Activated T-cell treated with anti-CD3 and anti-CD28 coated beads, Interleukin-2, amount 50 U/mL, for 4 hours (primary cell): ENCODE measurements at regions not wholly inside any gene's neighbourhood (a gene's known extent, or its start where the extent isn't known, plus 50 kb on each side); places are given as distances from the start of the nearest gene placed in this dataset.

Experiments
- ATAC-seq, 2 donors: fragments of 200-7000 bp; cut with Tn5 transposase; one replicate each; pipeline ENCODE4 v1.10.0; 2021
- DNase-seq: peaks from one replicate; pipeline ENCODE4 v3.0.0-alpha.2; 2020
- H3K27me3 Mint-ChIP-seq: one replicate; pipeline ENCODE4 v1.8.0; 2021; ENCODE audit warnings: low read depth, mixed read lengths
- H3K36me3 Mint-ChIP-seq: one replicate; pipeline ENCODE4 v1.8.0; 2022; ENCODE audit warnings: mixed read lengths; ENCODE audit not compliant: insufficient read depth
- H3K4me1 Mint-ChIP-seq: one replicate; pipeline ENCODE4 v1.8.0; 2021; ENCODE audit warnings: low read depth, mixed read lengths
- H3K4me3 Mint-ChIP-seq: one replicate; pipeline ENCODE4 v1.8.0; 2021; ENCODE audit warnings: mild to moderate bottlenecking, moderate library complexity, mixed read lengths
- H3K9me3 Mint-ChIP-seq: one replicate; pipeline ENCODE4 v1.8.0; 2021; ENCODE audit warnings: mixed read lengths

GRCh38 chr6:113073611-113074191 lies 726.6 kb downstream of the RFPL4B start:
- DNase-seq (no peak), ATAC-seq (no peak)
- no peak overlapping the region for H3K4me3 Mint-ChIP-seq
- no peaks in the 10 kb centered on the region for H3K9me3 Mint-ChIP-seq
- no peaks in the 10 kb centered on the region for H3K27me3 Mint-ChIP-seq
- H3K4me1 Mint-ChIP-seq = no peaks in the 10 kb centered on the region
- no peaks in the 10 kb centered on the region for H3K36me3 Mint-ChIP-seq

- ATAC-seq (no peak), DNase-seq (no peak)
- no peak overlapping the region for H3K4me3 Mint-ChIP-seq
- H3K36me3 Mint-ChIP-seq = no peaks in the 10 kb centered on the region
- no peaks in the 10 kb centered on the region for H3K4me1 Mint-ChIP-seq
- no peaks in the 10 kb centered on the region for H3K9me3 Mint-ChIP-seq
- H3K27me3 Mint-ChIP-seq = no peaks in the 10 kb centered on the region
Observed at GRCh38 chr6:113076116-113076515, 729.0 kb downstream of the RFPL4B start.

- no peaks in the 10 kb centered on the region for H3K27me3 Mint-ChIP-seq
- DNase-seq (no peak), ATAC-seq (no peak)
- H3K4me3 Mint-ChIP-seq = no peak overlapping the region
- H3K4me1 Mint-ChIP-seq = no peaks in the 10 kb centered on the region
- no peaks in the 10 kb centered on the region for H3K36me3 Mint-ChIP-seq
- H3K9me3 Mint-ChIP-seq = no peaks in the 10 kb centered on the region
Observed at GRCh38 chr6:113076816-113077215, 729.7 kb downstream of the RFPL4B start.

- H3K4me1 Mint-ChIP-seq = no peaks in the 10 kb centered on the region
- DNase-seq (no peak), ATAC-seq (no peak)
- H3K36me3 Mint-ChIP-seq = no peaks in the 10 kb centered on the region
- no peaks in the 10 kb centered on the region for H3K9me3 Mint-ChIP-seq
- no peaks in the 10 kb centered on the region for H3K27me3 Mint-ChIP-seq
- no peak overlapping the region for H3K4me3 Mint-ChIP-seq
Observed at GRCh38 chr6:113077794-113078193, 730.7 kb downstream of the RFPL4B start.

GRCh38 chr6:113078791-113079190 lies 731.7 kb downstream of the RFPL4B start:
- Mint-ChIP-seq H3K4me1 (no peaks in the 10 kb centered on the region), H3K27me3 (no peaks in the 10 kb centered on the region), H3K9me3 (no peaks in the 10 kb centered on the region), H3K36me3 (no peaks in the 10 kb centered on the region), H3K4me3 (no peak overlapping the region)
- ATAC-seq (no peak), DNase-seq (no peak)

- no peaks in the 10 kb centered on the region for H3K9me3 Mint-ChIP-seq
- DNase-seq (no peak), ATAC-seq (no peak)
- H3K4me1 Mint-ChIP-seq = no peaks in the 10 kb centered on the region
- H3K27me3 Mint-ChIP-seq = no peaks in the 10 kb centered on the region
- H3K4me3 Mint-ChIP-seq = no peak overlapping the region
- no peaks in the 10 kb centered on the region for H3K36me3 Mint-ChIP-seq
Observed at GRCh38 chr6:113082745-113083144, 735.6 kb downstream of the RFPL4B start.

GRCh38 chr6:113083947-113084346 lies 736.8 kb downstream of the RFPL4B start:
- ATAC-seq = no peak
- Mint-ChIP-seq H3K9me3 (no peaks in the 10 kb centered on the region), H3K4me3 (no peak overlapping the region), H3K4me1 (no peaks in the 10 kb centered on the region), H3K36me3 (no peaks in the 10 kb centered on the region), H3K27me3 (no peaks in the 10 kb centered on the region)
- DNase-seq = no peak

GRCh38 chr6:113089056-113089455 lies 741.9 kb downstream of the RFPL4B start:
- H3K4me3 Mint-ChIP-seq = no peak overlapping the region
- no peaks in the 10 kb centered on the region for H3K36me3 Mint-ChIP-seq
- no peaks in the 10 kb centered on the region for H3K9me3 Mint-ChIP-seq
- DNase-seq (no peak), ATAC-seq (no peak)
- no peaks in the 10 kb centered on the region for H3K27me3 Mint-ChIP-seq
- no peaks in the 10 kb centered on the region for H3K4me1 Mint-ChIP-seq

GRCh38 chr6:113092795-113093194 lies 745.7 kb downstream of the RFPL4B start:
- ATAC-seq (no peak), DNase-seq (no peak)
- Mint-ChIP-seq H3K36me3 (no peaks in the 10 kb centered on the region), H3K9me3 (no peaks in the 10 kb centered on the region), H3K4me1 (no peaks in the 10 kb centered on the region), H3K27me3 (no peaks in the 10 kb centered on the region), H3K4me3 (no peak overlapping the region)

- Mint-ChIP-seq H3K36me3 (no peaks in the 10 kb centered on the region), H3K4me3 (no peak overlapping the region), H3K4me1 (no peaks in the 10 kb centered on the region), H3K9me3 (no peaks in the 10 kb centered on the region), H3K27me3 (no peaks in the 10 kb centered on the region)
- ATAC-seq = no peak
- DNase-seq = no peak
Observed at GRCh38 chr6:113094779-113095178, 747.6 kb downstream of the RFPL4B start.

GRCh38 chr6:113095841-113096240 lies 748.7 kb downstream of the RFPL4B start:
- Mint-ChIP-seq H3K9me3 (no peaks in the 10 kb centered on the region), H3K4me3 (no peak overlapping the region), H3K4me1 (no peaks in the 10 kb centered on the region), H3K36me3 (no peaks in the 10 kb centered on the region), H3K27me3 (no peaks in the 10 kb centered on the region)
- no peak for DNase-seq
- no peak for ATAC-seq

- no peak for ATAC-seq
- DNase-seq = no peak
- Mint-ChIP-seq H3K4me1 (no peaks in the 10 kb centered on the region), H3K36me3 (no peaks in the 10 kb centered on the region), H3K9me3 (peaks cover 8% of the 10 kb centered on the region), H3K4me3 (no peak overlapping the region), H3K27me3 (no peaks in the 10 kb centered on the region)
Observed at GRCh38 chr6:113102761-113103160, 754.4 kb upstream of the MARCKS start.

GRCh38 chr6:113103634-113104361 lies 753.3 kb upstream of the MARCKS start:
- H3K36me3 Mint-ChIP-seq = no peaks in the 10 kb centered on the region
- H3K4me3 Mint-ChIP-seq = no peak overlapping the region
- no peak for ATAC-seq
- DNase-seq = no peak
- H3K4me1 Mint-ChIP-seq = no peaks in the 10 kb centered on the region
- H3K9me3 Mint-ChIP-seq = peaks cover 11% of the 10 kb centered on the region
- no peaks in the 10 kb centered on the region for H3K27me3 Mint-ChIP-seq

- Mint-ChIP-seq H3K4me1 (no peaks in the 10 kb centered on the region), H3K9me3 (peaks cover 13% of the 10 kb centered on the region), H3K36me3 (no peaks in the 10 kb centered on the region), H3K27me3 (no peaks in the 10 kb centered on the region), H3K4me3 (no peak overlapping the region)
- DNase-seq = no peak
- no peak for ATAC-seq
Observed at GRCh38 chr6:113104541-113104940, 752.6 kb upstream of the MARCKS start.

GRCh38 chr6:113104951-113105350 lies 752.2 kb upstream of the MARCKS start:
- ATAC-seq (no peak), DNase-seq (no peak)
- Mint-ChIP-seq H3K9me3 (peaks cover 13% of the 10 kb centered on the region), H3K4me1 (no peaks in the 10 kb centered on the region), H3K27me3 (no peaks in the 10 kb centered on the region), H3K36me3 (no peaks in the 10 kb centered on the region), H3K4me3 (no peak overlapping the region)
